ENCODE measurements at regions not wholly inside any gene's neighbourhood (a gene's known extent, or its start where the extent isn't known, plus 50 kb on each side); places are given as distances from the start of the nearest gene placed in this dataset.
A peak's percentile ranks its signal among the peaks of the same experiment; 100 is the strongest.

DNA sequence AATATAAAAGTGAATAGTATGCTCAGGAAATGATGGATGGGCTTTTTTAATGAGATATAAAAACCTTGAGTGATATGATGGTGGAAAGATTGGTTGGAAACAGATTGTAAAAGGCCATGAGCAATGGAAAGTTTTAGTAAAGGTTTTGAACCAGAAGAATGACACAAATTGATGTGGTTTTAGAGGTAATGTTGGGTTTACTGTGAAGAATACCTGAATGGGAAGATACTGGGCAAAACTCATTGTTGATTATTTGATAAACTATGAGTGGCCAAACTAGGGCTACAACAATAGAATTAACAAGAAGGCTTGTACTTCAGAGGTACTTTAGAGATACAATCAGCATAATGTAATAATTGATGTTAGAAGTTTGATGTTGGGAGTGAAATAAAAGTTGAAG, 108.5 kb downstream of the PTGS2 start:
- Mint-ChIP-seq H3K27me3 (ENCODE audit: insufficient read depth, low read depth, poor library complexity) (peaks cover 3% of the 10 kb centered on the region), H3K4me1 (no peaks in the 10 kb centered on the region), H3K4me3 (no peak overlapping the region), H3K36me3 (ENCODE audit: low read depth) (no peaks in the 10 kb centered on the region), H3K27ac (no peak overlapping the region), H3K9me3 (no peaks in the 10 kb centered on the region)
- DNase-seq (ENCODE audit: low spot score) (no peak), ATAC-seq (no peak)
- no peaks in the 10 kb centered on the region for H3K36me3 ChIP-seq (ENCODE audit: insufficient read depth)
- H3K4me2 ChIP-seq = no peak overlapping the region
- H4K20me1 ChIP-seq (replicated peaks; ENCODE audit: insufficient read depth) = no peaks in the 10 kb centered on the region
- no peaks in the 10 kb centered on the region for H3F3A ChIP-seq (replicated peaks; ENCODE audit: low read depth)
- no peaks in the 10 kb centered on the region for H3K4me1 ChIP-seq (ENCODE audit: insufficient read depth)
- H3K9me2 ChIP-seq (ENCODE audit: insufficient read depth) = peaks cover 3% of the 10 kb centered on the region; the same call in 1 of the 2 replicates
- H2AFZ ChIP-seq = no peak overlapping the region
- no peaks in the 10 kb centered on the region for H3K79me2 ChIP-seq (replicated peaks; ENCODE audit: insufficient read depth)
- TF ChIP-seq, protein P1, sequence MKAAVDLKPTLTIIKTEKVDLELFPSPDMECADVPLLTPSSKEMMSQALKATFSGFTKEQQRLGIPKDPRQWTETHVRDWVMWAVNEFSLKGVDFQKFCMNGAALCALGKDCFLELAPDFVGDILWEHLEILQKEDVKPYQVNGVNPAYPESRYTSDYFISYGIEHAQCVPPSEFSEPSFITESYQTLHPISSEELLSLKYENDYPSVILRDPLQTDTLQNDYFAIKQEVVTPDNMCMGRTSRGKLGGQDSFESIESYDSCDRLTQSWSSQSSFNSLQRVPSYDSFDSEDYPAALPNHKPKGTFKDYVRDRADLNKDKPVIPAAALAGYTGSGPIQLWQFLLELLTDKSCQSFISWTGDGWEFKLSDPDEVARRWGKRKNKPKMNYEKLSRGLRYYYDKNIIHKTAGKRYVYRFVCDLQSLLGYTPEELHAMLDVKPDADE (IDR thresholded peaks at IDR 0.05) = no peak
- TF ChIP-seq POLR2AphosphoS5 (IDR thresholded peaks at IDR 0.05; ENCODE audit: low read depth) = no peak
- TF ChIP-seq CREB1 (CRISPR knock-in tag; IDR thresholded peaks at IDR 0.05; ENCODE audit: low read depth) = no peak
- TF ChIP-seq STAT1 (IDR thresholded peaks at IDR 0.05; ENCODE audit: unreplicated experiment) = no peak
- H3K27me3 ChIP-seq (ENCODE audit: insufficient read depth) = no peaks in the 10 kb centered on the region
- no peak overlapping the region for H3K4me3 ChIP-seq
- no peak overlapping the region for H3K27ac ChIP-seq (ENCODE audit: low read depth)

DNA sequence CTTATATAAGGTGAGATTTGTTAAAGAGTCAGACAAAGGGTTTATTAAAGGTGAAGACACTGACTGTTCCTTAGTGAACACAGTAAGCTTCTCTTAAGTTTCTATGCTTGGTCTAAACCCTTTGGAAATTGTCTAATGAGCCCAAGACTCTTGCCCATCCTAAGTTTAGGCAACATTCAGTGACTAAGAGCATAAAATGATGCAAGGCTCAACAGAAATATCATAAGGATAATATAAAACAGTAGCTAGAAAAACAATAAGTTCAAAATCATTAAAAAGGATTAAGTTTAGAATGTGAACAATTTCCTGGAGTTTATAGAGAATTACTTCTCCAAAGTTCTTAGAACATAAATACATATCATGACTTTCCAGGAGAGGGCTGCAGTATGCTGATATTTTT, 108.9 kb upstream of the PDC start:
- Histone ChIP-seq H3K27ac (ENCODE audit: low read depth) (no peak overlapping the region), H3K79me2 (replicated peaks; ENCODE audit: insufficient read depth) (no peaks in the 10 kb centered on the region), H3K36me3 (ENCODE audit: insufficient read depth) (no peaks in the 10 kb centered on the region), H3K4me2 (no peak overlapping the region), H3F3A (replicated peaks; ENCODE audit: low read depth) (no peaks in the 10 kb centered on the region), H3K27me3 (ENCODE audit: insufficient read depth) (no peaks in the 10 kb centered on the region), H2AFZ (peak overlapping the region; percentile 26; the same call in 1 of the 2 replicates), H4K20me1 (replicated peaks; ENCODE audit: insufficient read depth) (no peaks in the 10 kb centered on the region), H3K4me3 (no peak overlapping the region), H3K4me1 (ENCODE audit: insufficient read depth) (no peaks in the 10 kb centered on the region), H3K9me2 (ENCODE audit: insufficient read depth) (no peaks in the 10 kb centered on the region)
- ATAC-seq (no peak), DNase-seq (ENCODE audit: low spot score) (no peak)
- Mint-ChIP-seq H3K4me1 (no peaks in the 10 kb centered on the region), H3K27ac (no peak overlapping the region), H3K27me3 (ENCODE audit: insufficient read depth, low read depth, poor library complexity) (peaks cover 2% of the 10 kb centered on the region), H3K4me3 (no peak overlapping the region), H3K36me3 (ENCODE audit: low read depth) (no peaks in the 10 kb centered on the region), H3K9me3 (no peaks in the 10 kb centered on the region)
- TF ChIP-seq JUNB (IDR thresholded peaks at IDR 0.05; ENCODE audit: unreplicated experiment) = no peak
- TF ChIP-seq NANOG (IDR thresholded peaks at IDR 0.05; ENCODE audit: borderline replicate concordance) = no peak
- TF ChIP-seq, protein P1 (IDR thresholded peaks at IDR 0.05) = no peak
- no peak for TF ChIP-seq STAT1 (IDR thresholded peaks at IDR 0.05; ENCODE audit: unreplicated experiment)
- no peak for TF ChIP-seq CREB1 (CRISPR knock-in tag; IDR thresholded peaks at IDR 0.05; ENCODE audit: low read depth)
- no peak for TF ChIP-seq EZH2phosphoT487 (IDR thresholded peaks at IDR 0.05; ENCODE audit: unreplicated experiment)
- TF ChIP-seq, protein P2, sequence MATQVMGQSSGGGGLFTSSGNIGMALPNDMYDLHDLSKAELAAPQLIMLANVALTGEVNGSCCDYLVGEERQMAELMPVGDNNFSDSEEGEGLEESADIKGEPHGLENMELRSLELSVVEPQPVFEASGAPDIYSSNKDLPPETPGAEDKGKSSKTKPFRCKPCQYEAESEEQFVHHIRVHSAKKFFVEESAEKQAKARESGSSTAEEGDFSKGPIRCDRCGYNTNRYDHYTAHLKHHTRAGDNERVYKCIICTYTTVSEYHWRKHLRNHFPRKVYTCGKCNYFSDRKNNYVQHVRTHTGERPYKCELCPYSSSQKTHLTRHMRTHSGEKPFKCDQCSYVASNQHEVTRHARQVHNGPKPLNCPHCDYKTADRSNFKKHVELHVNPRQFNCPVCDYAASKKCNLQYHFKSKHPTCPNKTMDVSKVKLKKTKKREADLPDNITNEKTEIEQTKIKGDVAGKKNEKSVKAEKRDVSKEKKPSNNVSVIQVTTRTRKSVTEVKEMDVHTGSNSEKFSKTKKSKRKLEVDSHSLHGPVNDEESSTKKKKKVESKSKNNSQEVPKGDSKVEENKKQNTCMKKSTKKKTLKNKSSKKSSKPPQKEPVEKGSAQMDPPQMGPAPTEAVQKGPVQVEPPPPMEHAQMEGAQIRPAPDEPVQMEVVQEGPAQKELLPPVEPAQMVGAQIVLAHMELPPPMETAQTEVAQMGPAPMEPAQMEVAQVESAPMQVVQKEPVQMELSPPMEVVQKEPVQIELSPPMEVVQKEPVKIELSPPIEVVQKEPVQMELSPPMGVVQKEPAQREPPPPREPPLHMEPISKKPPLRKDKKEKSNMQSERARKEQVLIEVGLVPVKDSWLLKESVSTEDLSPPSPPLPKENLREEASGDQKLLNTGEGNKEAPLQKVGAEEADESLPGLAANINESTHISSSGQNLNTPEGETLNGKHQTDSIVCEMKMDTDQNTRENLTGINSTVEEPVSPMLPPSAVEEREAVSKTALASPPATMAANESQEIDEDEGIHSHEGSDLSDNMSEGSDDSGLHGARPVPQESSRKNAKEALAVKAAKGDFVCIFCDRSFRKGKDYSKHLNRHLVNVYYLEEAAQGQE (IDR thresholded peaks at IDR 0.05; ENCODE audit: unreplicated experiment) = no peak
- no peak for TF ChIP-seq POLR2AphosphoS5 (IDR thresholded peaks at IDR 0.05; ENCODE audit: low read depth)
- TF ChIP-seq, protein P3, sequence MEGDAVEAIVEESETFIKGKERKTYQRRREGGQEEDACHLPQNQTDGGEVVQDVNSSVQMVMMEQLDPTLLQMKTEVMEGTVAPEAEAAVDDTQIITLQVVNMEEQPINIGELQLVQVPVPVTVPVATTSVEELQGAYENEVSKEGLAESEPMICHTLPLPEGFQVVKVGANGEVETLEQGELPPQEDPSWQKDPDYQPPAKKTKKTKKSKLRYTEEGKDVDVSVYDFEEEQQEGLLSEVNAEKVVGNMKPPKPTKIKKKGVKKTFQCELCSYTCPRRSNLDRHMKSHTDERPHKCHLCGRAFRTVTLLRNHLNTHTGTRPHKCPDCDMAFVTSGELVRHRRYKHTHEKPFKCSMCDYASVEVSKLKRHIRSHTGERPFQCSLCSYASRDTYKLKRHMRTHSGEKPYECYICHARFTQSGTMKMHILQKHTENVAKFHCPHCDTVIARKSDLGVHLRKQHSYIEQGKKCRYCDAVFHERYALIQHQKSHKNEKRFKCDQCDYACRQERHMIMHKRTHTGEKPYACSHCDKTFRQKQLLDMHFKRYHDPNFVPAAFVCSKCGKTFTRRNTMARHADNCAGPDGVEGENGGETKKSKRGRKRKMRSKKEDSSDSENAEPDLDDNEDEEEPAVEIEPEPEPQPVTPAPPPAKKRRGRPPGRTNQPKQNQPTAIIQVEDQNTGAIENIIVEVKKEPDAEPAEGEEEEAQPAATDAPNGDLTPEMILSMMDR (conservative IDR thresholded peaks at IDR 0.05; ENCODE audit: low read depth in 2 of 2) = no peak
- no peak for TF ChIP-seq ZNF331 (CRISPR knock-in tag; IDR thresholded peaks at IDR 0.05; ENCODE audit: low read depth)
- no peak for TF ChIP-seq EZH2 (IDR thresholded peaks at IDR 0.05; ENCODE audit: low read depth, unreplicated experiment)

Data from GM23338 (cell line).